Trophoblast cell (in vitro differentiated cells and primary cell): ENCODE measurements at regions not wholly inside any gene's neighbourhood (a gene's known extent, or its start where the extent isn't known, plus 50 kb on each side); places are given as distances from the start of the nearest gene placed in this dataset.

Experiments used
- DNase-seq, 2 donors: peaks; one replicate each; pipeline ENCODE4 v3.0.0-alpha.2; 2016
- H2AFZ ChIP-seq: 2 replicates; pipeline ENCODE4 v1.6.1; 2013; ENCODE audit warnings: low read length, moderate library complexity, mild to moderate bottlenecking; ENCODE audit not compliant: insufficient read depth, poor library complexity
- H2AK5ac ChIP-seq: 2 replicates; pipeline ENCODE4 v1.6.1; 2013; ENCODE audit warnings: mild to moderate bottlenecking, low read length
- H2BK120ac ChIP-seq: 2 replicates; pipeline ENCODE4 v1.6.1; 2013; ENCODE audit warnings: low read length, mild to moderate bottlenecking, moderate library complexity; ENCODE audit not compliant: insufficient read depth, poor library complexity
- H2BK12ac ChIP-seq: 2 replicates; pipeline ENCODE4 v1.6.1; 2013; ENCODE audit warnings: mild to moderate bottlenecking, low read length, moderate library complexity
- H2BK5ac ChIP-seq: 2 replicates; pipeline ENCODE4 v1.6.1; 2013; ENCODE audit warnings: low read length, low read depth, moderate library complexity, mild to moderate bottlenecking; ENCODE audit not compliant: poor library complexity
- H3K14ac ChIP-seq: 2 replicates; pipeline ENCODE4 v1.6.1; 2013; ENCODE audit warnings: mild to moderate bottlenecking, low read length
- H3K18ac ChIP-seq: 2 replicates; pipeline ENCODE4 v1.6.1; 2013; ENCODE audit warnings: mild to moderate bottlenecking, low read length
- H3K23ac ChIP-seq: 2 replicates; pipeline ENCODE4 v1.6.1; 2013; ENCODE audit warnings: low read length
- H3K27ac ChIP-seq: 2 replicates; pipeline ENCODE4 v1.5.1; 2013; ENCODE audit warnings: low read depth, mild to moderate bottlenecking, inconsistent platforms, low read length, moderate library complexity
- H3K27me3 ChIP-seq: 2 replicates; pipeline ENCODE4 v1.6.1; 2013; ENCODE audit warnings: inconsistent platforms, mild to moderate bottlenecking, low read length, moderate library complexity; ENCODE audit not compliant: insufficient read depth
- H3K36me3 ChIP-seq, 2 experiments: 1 replicate in 1 of 2; 2 replicates in 1 of 2; pipeline ENCODE4 v1.6.1; 2013; ENCODE audit warnings: low read length in 2 of 2, mild to moderate bottlenecking in 2 of 2, moderate library complexity in 1 of 2; ENCODE audit not compliant: insufficient read depth in 2 of 2, control insufficient read depth in 1 of 2
- H3K4ac ChIP-seq: 2 replicates; pipeline ENCODE4 v1.6.1; 2013; ENCODE audit warnings: low read depth, mild to moderate bottlenecking, low read length, moderate library complexity
- H3K4me1 ChIP-seq, 2 experiments: 1 replicate in 1 of 2; 2 replicates in 1 of 2; pipeline ENCODE4 v1.6.1; 2013; ENCODE audit warnings: low read length in 2 of 2, mild to moderate bottlenecking in 2 of 2, moderate library complexity in 1 of 2; ENCODE audit not compliant: insufficient read depth in 2 of 2, control insufficient read depth in 1 of 2
- H3K4me2 ChIP-seq: 2 replicates; pipeline ENCODE4 v1.6.1; 2013; ENCODE audit warnings: inconsistent platforms, mild to moderate bottlenecking, low read length, moderate library complexity
- H3K4me3 ChIP-seq: 2 replicates; pipeline ENCODE4 v1.5.1; 2013; ENCODE audit warnings: mild to moderate bottlenecking, low read depth, low read length, inconsistent platforms
- H3K79me1 ChIP-seq: one replicate; pipeline ENCODE4 v1.6.1; 2013; ENCODE audit warnings: low read length
- H3K79me2 ChIP-seq: 2 replicates; pipeline ENCODE4 v1.6.1; 2013; ENCODE audit warnings: low read length, mild to moderate bottlenecking; ENCODE audit not compliant: control insufficient read depth, insufficient read depth, poor library complexity
- H3K9ac ChIP-seq: 2 replicates; pipeline ENCODE4 v1.6.1; 2013; ENCODE audit warnings: mild to moderate bottlenecking, low read length
- H3K9me3 ChIP-seq: 2 replicates; pipeline ENCODE4 v1.6.1; 2013; ENCODE audit warnings: low read depth, mild to moderate bottlenecking, control low read depth, inconsistent platforms, low read length; ENCODE audit not compliant: insufficient read depth
- H4K12ac ChIP-seq: 2 replicates; pipeline ENCODE4 v1.6.1; 2013; ENCODE audit warnings: low read depth, mild to moderate bottlenecking, low read length, moderate library complexity
- H4K8ac ChIP-seq: 2 replicates; pipeline ENCODE4 v1.6.1; 2013; ENCODE audit warnings: low read depth, mild to moderate bottlenecking, low read length, moderate library complexity
- H4K91ac ChIP-seq: one replicate; pipeline ENCODE4 v1.6.1; 2013; ENCODE audit warnings: low read depth, mild to moderate bottlenecking, low read length, moderate library complexity
- WGBS: extraction: QIAGEN DNeasy Blood & Tissue Kit; methylation state at CpG from one replicate; pipeline ENCODE4 v1.1.7; 2013; ENCODE audit warnings: missing lambda C conversion rate; ENCODE audit not compliant: insufficient read length, insufficient coverage; ENCODE audit errors: extremely low coverage; 5-methylcytosine and 5-hydroxymethylcytosine counted together

DNA sequence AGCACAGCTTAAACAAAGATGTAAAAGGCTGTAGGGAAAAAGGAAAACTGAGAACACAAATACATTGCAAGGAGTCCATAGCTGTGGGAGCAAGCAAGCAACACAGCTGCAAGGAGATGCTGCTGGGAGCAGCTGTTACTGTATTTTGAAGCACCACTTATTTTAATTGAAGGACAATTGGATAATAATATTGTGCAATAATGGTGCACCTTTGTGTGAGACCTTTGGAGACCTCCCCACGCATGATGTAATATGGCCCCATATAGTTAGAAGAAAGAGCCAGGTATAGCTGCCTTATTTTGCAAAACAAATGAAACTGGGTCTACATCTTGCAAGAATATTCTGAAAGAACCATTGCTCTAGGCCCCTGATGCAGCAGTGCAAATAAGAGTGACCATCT is 191.1 kb upstream of the KIRREL3 start:
- Histone ChIP-seq H3K4me3 (no peak overlapping the region), H4K8ac (no peak overlapping the region), H4K12ac (no peak overlapping the region), H3K18ac (no peak overlapping the region), H2BK120ac (no peak overlapping the region), H3K79me1 (no peaks in the 10 kb centered on the region), H2AFZ (no peak overlapping the region), H3K14ac (no peak overlapping the region), H4K91ac (no peak overlapping the region), H3K4me1 (no peaks in the 10 kb centered on the region), H3K27ac (no peak overlapping the region), H3K79me2 (no peaks in the 10 kb centered on the region), H3K27me3 (no peaks in the 10 kb centered on the region), H3K4ac (no peak overlapping the region), H2AK5ac (no peak overlapping the region), H3K23ac (no peak overlapping the region), H2BK12ac (no peak overlapping the region), H3K9ac (no peak overlapping the region), H3K9me3 (no peaks in the 10 kb centered on the region), H3K36me3 (no peaks in the 10 kb centered on the region), H2BK5ac (no peak overlapping the region), H3K4me2 (no peak overlapping the region)
- no CpG with 5 or more reads among the region's 1 CpG for WGBS
- no peak for DNase-seq

DNA sequence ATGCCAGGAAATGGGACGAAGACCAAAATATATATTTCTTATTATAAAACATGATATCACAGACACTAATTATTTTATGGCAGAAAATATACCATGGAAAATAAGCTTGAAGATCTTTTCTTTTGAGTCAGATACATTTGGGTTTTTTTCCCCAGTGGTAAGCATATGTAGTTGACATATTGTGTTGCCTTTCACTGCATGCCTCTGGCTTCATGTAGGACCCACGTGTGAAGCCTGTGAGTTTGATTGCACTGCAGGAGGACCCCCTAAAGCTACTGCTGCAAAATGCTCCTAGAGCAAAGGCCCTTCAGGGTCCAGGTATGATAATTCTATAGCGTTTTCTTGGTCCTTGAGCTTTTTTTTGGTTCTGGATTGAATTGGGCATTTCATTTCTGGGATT is 190.7 kb upstream of the KIRREL3 start:
- H2BK12ac ChIP-seq: no peak overlapping the region
- H2BK5ac ChIP-seq: no peak overlapping the region
- no peaks in the 10 kb centered on the region for H3K79me1 ChIP-seq
- no peak overlapping the region for H3K4me3 ChIP-seq
- no peak overlapping the region for H3K27ac ChIP-seq
- H3K9ac ChIP-seq: no peak overlapping the region
- no CpG with 5 or more reads among the region's 3 CpGs for WGBS
- DNase-seq: no peak
- H4K91ac ChIP-seq: no peak overlapping the region
- H3K23ac ChIP-seq: no peak overlapping the region
- H3K27me3 ChIP-seq: no peaks in the 10 kb centered on the region
- no peaks in the 10 kb centered on the region for H3K9me3 ChIP-seq
- no peak overlapping the region for H2AK5ac ChIP-seq
- H2BK120ac ChIP-seq: no peak overlapping the region
- no peak overlapping the region for H3K18ac ChIP-seq
- H3K4me1 ChIP-seq: no peaks in the 10 kb centered on the region
- no peak overlapping the region for H3K14ac ChIP-seq
- H4K12ac ChIP-seq: no peak overlapping the region
- H2AFZ ChIP-seq: no peak overlapping the region
- H3K4ac ChIP-seq: no peak overlapping the region
- no peaks in the 10 kb centered on the region for H3K36me3 ChIP-seq
- H3K4me2 ChIP-seq: no peak overlapping the region
- no peak overlapping the region for H4K8ac ChIP-seq
- no peaks in the 10 kb centered on the region for H3K79me2 ChIP-seq

DNA sequence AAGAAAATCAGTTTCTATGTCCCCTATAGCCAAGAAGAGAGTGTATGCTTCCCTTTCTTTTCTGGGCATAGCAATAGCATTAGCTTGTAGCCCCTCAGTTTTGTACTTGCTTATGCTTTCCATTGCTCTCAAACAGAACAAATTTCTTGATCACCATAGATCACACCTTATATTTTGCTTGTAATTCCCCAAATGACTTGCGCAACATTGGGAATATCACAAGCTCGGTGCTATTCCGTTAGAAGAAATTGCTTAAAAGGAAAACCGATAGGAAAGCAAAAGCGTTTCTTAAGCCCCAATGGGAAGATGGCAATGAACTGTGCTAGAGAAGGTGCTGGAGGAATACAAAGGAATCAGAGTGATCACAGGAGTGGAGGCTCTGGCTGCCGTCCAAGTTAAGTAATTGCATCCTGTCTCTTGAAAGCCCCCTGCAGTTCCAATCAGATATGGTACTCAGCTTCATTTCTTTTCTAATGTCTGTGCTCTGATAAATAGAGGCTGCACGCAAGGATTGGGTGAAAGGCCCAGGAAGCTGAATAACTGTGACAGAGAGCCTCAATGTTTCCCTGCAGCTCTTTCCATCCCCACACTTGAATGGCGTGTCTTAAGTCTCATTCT is 182.1 kb upstream of the KIRREL3 start:
- Histone ChIP-seq H3K36me3 (no peaks in the 10 kb centered on the region), H2AFZ (no peak overlapping the region), H3K27ac (no peak overlapping the region), H2AK5ac (no peak overlapping the region), H3K79me1 (no peaks in the 10 kb centered on the region), H3K4ac (no peak overlapping the region), H3K14ac (no peak overlapping the region), H4K8ac (no peak overlapping the region), H3K4me3 (no peak overlapping the region), H2BK12ac (no peak overlapping the region), H3K4me1 (no peaks in the 10 kb centered on the region), H4K12ac (no peak overlapping the region), H3K4me2 (no peak overlapping the region), H2BK5ac (no peak overlapping the region), H3K79me2 (no peaks in the 10 kb centered on the region), H3K18ac (no peak overlapping the region), H3K9ac (no peak overlapping the region), H4K91ac (no peak overlapping the region), H3K27me3 (no peaks in the 10 kb centered on the region), H2BK120ac (no peak overlapping the region), H3K23ac (no peak overlapping the region), H3K9me3 (no peaks in the 10 kb centered on the region)
- WGBS: no CpG with 5 or more reads among the region's 8 CpGs
- no peak for DNase-seq

DNA sequence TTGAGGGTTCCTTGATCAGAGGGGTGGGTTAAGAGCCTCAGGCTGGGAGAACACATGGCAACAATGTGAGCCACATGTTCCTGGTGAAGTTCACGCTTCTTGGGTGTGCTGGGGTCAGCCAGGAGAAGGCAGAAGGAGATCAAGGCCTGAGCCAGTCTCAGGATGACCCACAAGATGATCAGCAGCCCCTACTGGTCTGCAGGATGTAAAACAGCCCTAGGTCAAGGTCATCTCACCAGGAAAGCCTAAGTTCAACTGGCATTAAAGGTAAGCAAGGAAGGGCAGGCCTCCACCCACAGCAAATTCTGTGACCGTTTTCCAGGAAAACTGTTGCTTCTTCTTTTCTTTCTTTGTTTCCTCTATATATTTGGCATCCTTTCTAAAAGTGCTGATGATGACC is 156.7 kb upstream of the KIRREL3 start:
- Histone ChIP-seq H4K8ac (no peak overlapping the region), H2BK12ac (no peak overlapping the region), H2AK5ac (no peak overlapping the region), H3K27me3 (no peaks in the 10 kb centered on the region), H3K79me1 (no peaks in the 10 kb centered on the region), H3K18ac (no peak overlapping the region), H3K9me3 (peaks cover 2% of the 10 kb centered on the region), H3K36me3 (no peaks in the 10 kb centered on the region), H3K9ac (no peak overlapping the region), H4K12ac (no peak overlapping the region), H3K4me2 (no peak overlapping the region), H2BK120ac (no peak overlapping the region), H3K23ac (no peak overlapping the region), H3K27ac (no peak overlapping the region), H3K4ac (no peak overlapping the region), H3K4me1 (no peaks in the 10 kb centered on the region), H2AFZ (no peak overlapping the region), H2BK5ac (no peak overlapping the region), H3K79me2 (no peaks in the 10 kb centered on the region), H3K4me3 (no peak overlapping the region), H3K14ac (no peak overlapping the region), H4K91ac (no peak overlapping the region)
- WGBS: no CpG with 5 or more reads among the region's 2 CpGs
- DNase-seq: no peak
